Liver (tissue), 3 donors: ENCODE measurements at regions not wholly inside any gene's neighbourhood (a gene's known extent, or its start where the extent isn't known, plus 50 kb on each side); places are given as distances from the start of the nearest gene placed in this dataset.

Source experiments
- FOXA1 ChIP-seq: IDR thresholded peaks from 2 replicates; pipeline ENCODE4 v1.6.1; 2016; ENCODE audit warnings: antibody characterized with exemption
- GABPA ChIP-seq, 2 donors: IDR thresholded peaks in 1 of 2; conservative IDR thresholded peaks in 1 of 2; 2 replicates each; pipeline ENCODE4 v1.6.1; 2016; ENCODE audit warnings: antibody characterized with exemption in 2 of 2, mild to moderate bottlenecking in 1 of 2, moderate library complexity in 1 of 2
- NR2F2 ChIP-seq: IDR thresholded peaks from 2 replicates; pipeline ENCODE4 v1.6.1; 2016; ENCODE audit warnings: antibody characterized with exemption
- SP1 ChIP-seq: IDR thresholded peaks from 2 replicates; pipeline ENCODE4 v1.6.1; 2018; ENCODE audit warnings: antibody characterized with exemption, mild to moderate bottlenecking
- TAF1 ChIP-seq: conservative IDR thresholded peaks from 2 replicates; pipeline ENCODE4 v1.6.1; 2016; ENCODE audit warnings: antibody characterized with exemption, mild to moderate bottlenecking
- TF ChIP-seq, protein P1 (sequence below): fragments of 150-350 bp; IDR thresholded peaks from 2 replicates; pipeline ENCODE4 v1.5.1; 2017; ENCODE audit warnings: improper control_type of control experiment, low read depth, low read length; ENCODE audit not compliant: missing input control
- TF ChIP-seq, protein P2 (sequence below): IDR thresholded peaks from 2 replicates; pipeline ENCODE4 v1.6.1; 2016; ENCODE audit warnings: antibody characterized with exemption
- donor health status: healthy.
- donor health status: healthy.

DNA sequence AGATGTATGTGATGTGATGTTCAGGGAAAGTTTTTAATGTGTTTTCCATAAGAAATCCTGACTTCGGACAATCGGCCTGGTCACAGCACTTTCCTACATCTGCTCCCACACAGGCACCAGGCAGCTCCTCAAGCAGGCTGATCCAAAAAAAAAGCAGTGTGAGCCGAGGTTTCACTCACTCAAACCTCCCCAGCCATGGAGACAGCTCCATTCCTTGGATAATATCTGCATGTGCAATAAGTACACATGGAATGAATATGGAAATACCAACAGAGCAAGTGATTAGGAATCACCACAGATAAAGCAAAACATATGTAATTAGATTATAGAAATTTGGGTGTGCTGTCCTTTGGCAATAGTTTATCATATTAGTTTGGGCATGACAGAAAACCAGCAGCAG, 88.8 kb upstream of the API5 start:
- no peak for TF ChIP-seq GABPA (IDR thresholded peaks at IDR 0.05 in 1 of 2, conservative IDR thresholded peaks at IDR 0.05 in 1 of 2)
- TF ChIP-seq NR2F2: no peak
- TF ChIP-seq, protein P1, sequence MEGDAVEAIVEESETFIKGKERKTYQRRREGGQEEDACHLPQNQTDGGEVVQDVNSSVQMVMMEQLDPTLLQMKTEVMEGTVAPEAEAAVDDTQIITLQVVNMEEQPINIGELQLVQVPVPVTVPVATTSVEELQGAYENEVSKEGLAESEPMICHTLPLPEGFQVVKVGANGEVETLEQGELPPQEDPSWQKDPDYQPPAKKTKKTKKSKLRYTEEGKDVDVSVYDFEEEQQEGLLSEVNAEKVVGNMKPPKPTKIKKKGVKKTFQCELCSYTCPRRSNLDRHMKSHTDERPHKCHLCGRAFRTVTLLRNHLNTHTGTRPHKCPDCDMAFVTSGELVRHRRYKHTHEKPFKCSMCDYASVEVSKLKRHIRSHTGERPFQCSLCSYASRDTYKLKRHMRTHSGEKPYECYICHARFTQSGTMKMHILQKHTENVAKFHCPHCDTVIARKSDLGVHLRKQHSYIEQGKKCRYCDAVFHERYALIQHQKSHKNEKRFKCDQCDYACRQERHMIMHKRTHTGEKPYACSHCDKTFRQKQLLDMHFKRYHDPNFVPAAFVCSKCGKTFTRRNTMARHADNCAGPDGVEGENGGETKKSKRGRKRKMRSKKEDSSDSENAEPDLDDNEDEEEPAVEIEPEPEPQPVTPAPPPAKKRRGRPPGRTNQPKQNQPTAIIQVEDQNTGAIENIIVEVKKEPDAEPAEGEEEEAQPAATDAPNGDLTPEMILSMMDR: no peak
- TF ChIP-seq FOXA1: no peak
- TF ChIP-seq, protein P2, sequence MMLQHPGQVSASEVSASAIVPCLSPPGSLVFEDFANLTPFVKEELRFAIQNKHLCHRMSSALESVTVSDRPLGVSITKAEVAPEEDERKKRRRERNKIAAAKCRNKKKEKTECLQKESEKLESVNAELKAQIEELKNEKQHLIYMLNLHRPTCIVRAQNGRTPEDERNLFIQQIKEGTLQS: no peak
- no peak for TF ChIP-seq TAF1
- no peak for TF ChIP-seq SP1
